Mesenchymal stem cell (in vitro differentiated cells and primary cell): ENCODE measurements at regions not wholly inside any gene's neighbourhood (a gene's known extent, or its start where the extent isn't known, plus 50 kb on each side); places are given as distances from the start of the nearest gene placed in this dataset.

Experiments
- DNase-seq: peaks from one replicate; pipeline ENCODE4 v3.0.0-alpha.2; 2013
- H2AFZ ChIP-seq: one replicate; pipeline ENCODE4 v1.6.1; 2013; ENCODE audit warnings: low read depth, mild to moderate bottlenecking, control low read depth, inconsistent platforms, low read length, moderate library complexity
- H2AK5ac ChIP-seq: 2 replicates; pipeline ENCODE4 v1.6.1; 2013; ENCODE audit warnings: low read length, moderate library complexity, mild to moderate bottlenecking, inconsistent platforms; ENCODE audit not compliant: severe bottlenecking
- H2BK120ac ChIP-seq: one replicate; pipeline ENCODE4 v1.6.1; 2013; ENCODE audit warnings: low read depth, mild to moderate bottlenecking, inconsistent platforms, low read length, moderate library complexity
- H2BK12ac ChIP-seq, 2 experiments: one replicate each; pipeline ENCODE4 v1.6.1; 2013; ENCODE audit warnings: inconsistent platforms in 2 of 2, low read length in 2 of 2, mild to moderate bottlenecking in 2 of 2, moderate library complexity in 2 of 2, control low read depth in 1 of 2
- H2BK15ac ChIP-seq: one replicate; pipeline ENCODE4 v1.6.1; 2013; ENCODE audit warnings: mild to moderate bottlenecking, low read depth, inconsistent platforms; ENCODE audit not compliant: poor library complexity, severe bottlenecking
- H2BK5ac ChIP-seq: 2 replicates; pipeline ENCODE4 v1.6.1; 2013; ENCODE audit warnings: low read depth, mild to moderate bottlenecking, low read length, control low read depth, inconsistent platforms; ENCODE audit not compliant: poor library complexity, severe bottlenecking
- H3K14ac ChIP-seq, 2 experiments: one replicate each; pipeline ENCODE4 v1.6.1; 2013; ENCODE audit warnings: inconsistent platforms in 2 of 2, low read length in 2 of 2, control low read depth in 1 of 2, mild to moderate bottlenecking in 1 of 2, moderate library complexity in 1 of 2
- H3K18ac ChIP-seq, 2 experiments: one replicate each; pipeline ENCODE4 v1.6.1; 2013; ENCODE audit warnings: inconsistent platforms in 2 of 2, low read length in 2 of 2, control low read depth in 1 of 2, low read depth in 1 of 2, mild to moderate bottlenecking in 1 of 2
- H3K23ac ChIP-seq, 2 experiments: one replicate each; pipeline ENCODE4 v1.6.1; 2013; ENCODE audit warnings: inconsistent platforms in 2 of 2, low read length in 2 of 2, mild to moderate bottlenecking in 2 of 2, moderate library complexity in 2 of 2, control low read depth in 1 of 2
- H3K27ac ChIP-seq: 2 replicates; pipeline ENCODE4 v1.5.1; 2013; ENCODE audit warnings: mild to moderate bottlenecking, moderate library complexity, low read length, control low read depth, inconsistent platforms; ENCODE audit not compliant: poor library complexity, severe bottlenecking
- H3K27me3 ChIP-seq, 2 experiments: 2 replicates each; pipeline versions ENCODE4 v1.6.1 to v1.7.0; 2013; ENCODE audit warnings: low read length in 2 of 2, mild to moderate bottlenecking in 2 of 2, moderate library complexity in 2 of 2, control low read depth in 1 of 2, inconsistent platforms in 1 of 2; ENCODE audit not compliant: control insufficient read depth in 1 of 2, insufficient read depth in 1 of 2
- H3K36me3 ChIP-seq, 2 experiments: 2 replicates each; pipeline versions ENCODE4 v1.6.1 to v1.7.0; 2013; ENCODE audit warnings: low read length in 2 of 2, control low read depth in 1 of 2, inconsistent platforms in 1 of 2, low read depth in 1 of 2, mild to moderate bottlenecking in 1 of 2; ENCODE audit not compliant: insufficient read depth in 2 of 2, control insufficient read depth in 1 of 2
- H3K4ac ChIP-seq, 2 experiments: one replicate each; pipeline ENCODE4 v1.6.1; 2013; ENCODE audit warnings: inconsistent platforms in 2 of 2, low read length in 2 of 2, mild to moderate bottlenecking in 2 of 2, moderate library complexity in 2 of 2, control low read depth in 1 of 2, low read depth in 1 of 2
- H3K4me1 ChIP-seq: 2 replicates; pipeline ENCODE4 v1.6.1; 2013; ENCODE audit warnings: low read depth, low read length, control low read depth; ENCODE audit not compliant: control insufficient read depth, insufficient read depth
- H3K4me2 ChIP-seq: 2 replicates; pipeline ENCODE4 v1.6.1; 2013; ENCODE audit warnings: low read length, mild to moderate bottlenecking, inconsistent platforms; ENCODE audit not compliant: poor library complexity, severe bottlenecking
- H3K4me3 ChIP-seq, 2 experiments: 2 replicates each; pipeline versions ENCODE4 v1.5.1 to v1.7.0; 2013; ENCODE audit warnings: low read length in 2 of 2, mild to moderate bottlenecking in 2 of 2, control low read depth in 1 of 2, low read depth in 1 of 2; ENCODE audit not compliant: insufficient read depth in 1 of 2
- H3K79me1 ChIP-seq: replicated peaks from 2 replicates; pipeline ENCODE4 v1.6.1; 2013; ENCODE audit warnings: mild to moderate bottlenecking, control low read depth, low read length, inconsistent platforms; ENCODE audit not compliant: poor library complexity, severe bottlenecking
- H3K9ac ChIP-seq: 2 replicates; pipeline ENCODE4 v1.7.0; 2013; ENCODE audit warnings: mild to moderate bottlenecking, low read length, moderate library complexity
- H3K9me3 ChIP-seq: 2 replicates; pipeline ENCODE4 v1.7.0; 2013; ENCODE audit warnings: mild to moderate bottlenecking, low read length; ENCODE audit not compliant: control insufficient read depth
- H4K8ac ChIP-seq: one replicate; pipeline ENCODE4 v1.6.1; 2013; ENCODE audit warnings: inconsistent platforms, mild to moderate bottlenecking, low read length, moderate library complexity
- H4K91ac ChIP-seq: one replicate; pipeline ENCODE4 v1.6.1; 2013; ENCODE audit warnings: mild to moderate bottlenecking, low read length, inconsistent platforms
- WGBS: methylation state at CpG from one replicate; pipeline ENCODE4 v1.1.7; 2013; ENCODE audit warnings: mixed read lengths; 5-methylcytosine and 5-hydroxymethylcytosine counted together

- no peak overlapping the region for H3K4me2 ChIP-seq
- H2BK120ac ChIP-seq: no peak overlapping the region
- no peaks in the 10 kb centered on the region for H3K27me3 ChIP-seq
- H3K79me1 ChIP-seq: no peaks in the 10 kb centered on the region
- no peak overlapping the region for H3K4ac ChIP-seq
- H2BK15ac ChIP-seq: no peak overlapping the region
- H3K4me1 ChIP-seq: peaks cover 1% of the 10 kb centered on the region
- H2BK12ac ChIP-seq: no peak overlapping the region
- no peak overlapping the region for H4K91ac ChIP-seq
- no peak overlapping the region for H3K18ac ChIP-seq
- H3K9me3 ChIP-seq: no peaks in the 10 kb centered on the region
- 93% methylated on average over 3 of the region's 4 CpGs for WGBS
- no peak overlapping the region for H3K14ac ChIP-seq
- H3K23ac ChIP-seq: no peak overlapping the region
- H4K8ac ChIP-seq: no peak overlapping the region
- H2BK5ac ChIP-seq: no peak overlapping the region
- H3K27ac ChIP-seq: no peak overlapping the region
- no peak for DNase-seq
- no peak overlapping the region for H3K4me3 ChIP-seq
- H3K9ac ChIP-seq: no peak overlapping the region
- H2AFZ ChIP-seq: no peak overlapping the region
- H2AK5ac ChIP-seq: no peak overlapping the region
- no peaks in the 10 kb centered on the region for H3K36me3 ChIP-seq
Measured at GRCh38 chr7:85573844-85574243, 387.0 kb upstream of the SEMA3D start.

- H3K79me1 ChIP-seq: no peaks in the 10 kb centered on the region
- H3K4me1 ChIP-seq: peaks cover 1% of the 10 kb centered on the region
- 100% methylated on average over 1 of the region's 3 CpGs for WGBS
- H2BK15ac ChIP-seq: no peak overlapping the region
- no peak overlapping the region for H3K27ac ChIP-seq
- H4K91ac ChIP-seq: no peak overlapping the region
- H3K36me3 ChIP-seq: no peaks in the 10 kb centered on the region
- H3K4ac ChIP-seq: no peak overlapping the region
- no peak overlapping the region for H4K8ac ChIP-seq
- H3K9me3 ChIP-seq: no peaks in the 10 kb centered on the region
- H3K27me3 ChIP-seq: no peaks in the 10 kb centered on the region
- H3K4me3 ChIP-seq: no peak overlapping the region
- H3K18ac ChIP-seq: no peak overlapping the region
- H2AFZ ChIP-seq: no peak overlapping the region
- H2AK5ac ChIP-seq: no peak overlapping the region
- H2BK120ac ChIP-seq: no peak overlapping the region
- H3K4me2 ChIP-seq: no peak overlapping the region
- H3K14ac ChIP-seq: no peak overlapping the region
- H3K23ac ChIP-seq: no peak overlapping the region
- no peak overlapping the region for H2BK5ac ChIP-seq
- no peak overlapping the region for H2BK12ac ChIP-seq
- no peak for DNase-seq
- no peak overlapping the region for H3K9ac ChIP-seq
Measured at GRCh38 chr7:85573346-85573745, 386.5 kb upstream of the SEMA3D start.

DNA sequence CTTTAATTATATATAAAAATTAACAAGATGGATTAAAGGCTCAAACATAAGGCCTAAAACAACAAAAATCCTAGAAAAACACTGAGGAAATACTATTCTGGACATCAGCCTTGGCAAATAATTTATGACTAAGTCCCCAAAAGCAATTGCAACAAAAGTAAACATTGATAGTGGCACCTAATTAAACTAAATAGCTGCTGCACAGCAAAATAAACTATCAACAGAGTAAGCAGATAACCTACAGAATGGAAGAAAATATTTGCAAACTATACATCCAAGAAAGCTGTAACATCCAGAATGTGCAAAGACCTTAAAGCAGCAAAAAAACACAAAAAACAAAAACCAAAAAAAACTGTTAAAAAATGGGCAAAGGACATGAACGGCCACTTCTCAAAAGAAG is 384.0 kb upstream of the SEMA3D start:
- no peak overlapping the region for H3K27ac ChIP-seq
- H2BK15ac ChIP-seq: no peak overlapping the region
- no peaks in the 10 kb centered on the region for H3K27me3 ChIP-seq
- H3K14ac ChIP-seq: no peak overlapping the region
- no peak overlapping the region for H2BK5ac ChIP-seq
- H3K4me1 ChIP-seq: peaks cover 1% of the 10 kb centered on the region
- H2AFZ ChIP-seq: no peak overlapping the region
- H3K4me3 ChIP-seq: no peak overlapping the region
- H3K23ac ChIP-seq: no peak overlapping the region
- H2AK5ac ChIP-seq: no peak overlapping the region
- no peaks in the 10 kb centered on the region for H3K79me1 ChIP-seq
- no peak overlapping the region for H4K8ac ChIP-seq
- H3K9me3 ChIP-seq: no peaks in the 10 kb centered on the region
- no peak overlapping the region for H2BK120ac ChIP-seq
- no peaks in the 10 kb centered on the region for H3K36me3 ChIP-seq
- H3K18ac ChIP-seq: no peak overlapping the region
- 74% methylated on average over 1 of the region's 1 CpG for WGBS
- no peak overlapping the region for H3K9ac ChIP-seq
- no peak overlapping the region for H3K4me2 ChIP-seq
- H2BK12ac ChIP-seq: no peak overlapping the region
- no peak overlapping the region for H4K91ac ChIP-seq
- no peak for DNase-seq
- no peak overlapping the region for H3K4ac ChIP-seq

GRCh38 chr7:85567983-85568382 is 381.1 kb upstream of the SEMA3D start:
- no peak overlapping the region for H2BK5ac ChIP-seq
- no peaks in the 10 kb centered on the region for H3K9me3 ChIP-seq
- no peak overlapping the region for H2BK120ac ChIP-seq
- H2AK5ac ChIP-seq: no peak overlapping the region
- no peak overlapping the region for H3K18ac ChIP-seq
- H3K9ac ChIP-seq: no peak overlapping the region
- no peak overlapping the region for H4K91ac ChIP-seq
- no peak overlapping the region for H3K4ac ChIP-seq
- H3K4me3 ChIP-seq: no peak overlapping the region
- no peak overlapping the region for H3K27ac ChIP-seq
- no peak overlapping the region for H2BK15ac ChIP-seq
- DNase-seq: no peak
- H4K8ac ChIP-seq: no peak overlapping the region
- H3K4me2 ChIP-seq: no peak overlapping the region
- no peak overlapping the region for H3K14ac ChIP-seq
- no peak overlapping the region for H2AFZ ChIP-seq
- no peaks in the 10 kb centered on the region for H3K36me3 ChIP-seq
- H3K23ac ChIP-seq: no peak overlapping the region
- H3K27me3 ChIP-seq: no peaks in the 10 kb centered on the region
- H2BK12ac ChIP-seq: no peak overlapping the region
- H3K79me1 ChIP-seq: no peaks in the 10 kb centered on the region
- H3K4me1 ChIP-seq: no peaks in the 10 kb centered on the region
